Esophagus muscularis mucosa (tissue), 2 donors: ENCODE measurements at regions not wholly inside any gene's neighbourhood (a gene's known extent, or its start where the extent isn't known, plus 50 kb on each side); places are given as distances from the start of the nearest gene placed in this dataset.
"Not testable (repeated sequence)": the region's sequence is repeated elsewhere in the genome, so short reads cannot be mapped to it uniquely, and the experiment has no call there.

Experiments
- POLR2A ChIP-seq: fragments of 450-650 bp; IDR thresholded peaks from one replicate; pipeline ENCODE4 v1.6.1; 2017; ENCODE audit warnings: antibody characterized with exemption, moderate library complexity, mild to moderate bottlenecking, low read depth
- POLR2AphosphoS5 ChIP-seq, 2 donors: sonication (generic); formaldehyde crosslinking; IDR thresholded peaks; one replicate each; pipeline ENCODE4 v1.6.1; 2017; ENCODE audit warnings: antibody characterized with exemption in 2 of 2

GRCh38 chr13:90278231-90278630 is 1069.3 kb upstream of the MIR17HG start:
- not testable (repeated sequence) for TF ChIP-seq POLR2A; POLR2AphosphoS5 (IDR thresholded peaks at IDR 0.05)
